ENCODE measurements at regions not wholly inside any gene's neighbourhood (a gene's known extent, or its start where the extent isn't known, plus 50 kb on each side); places are given as distances from the start of the nearest gene placed in this dataset.
"Not testable (repeated sequence)": the region's sequence is repeated elsewhere in the genome, so short reads cannot be mapped to it uniquely, and the experiment has no call there.

DNA sequence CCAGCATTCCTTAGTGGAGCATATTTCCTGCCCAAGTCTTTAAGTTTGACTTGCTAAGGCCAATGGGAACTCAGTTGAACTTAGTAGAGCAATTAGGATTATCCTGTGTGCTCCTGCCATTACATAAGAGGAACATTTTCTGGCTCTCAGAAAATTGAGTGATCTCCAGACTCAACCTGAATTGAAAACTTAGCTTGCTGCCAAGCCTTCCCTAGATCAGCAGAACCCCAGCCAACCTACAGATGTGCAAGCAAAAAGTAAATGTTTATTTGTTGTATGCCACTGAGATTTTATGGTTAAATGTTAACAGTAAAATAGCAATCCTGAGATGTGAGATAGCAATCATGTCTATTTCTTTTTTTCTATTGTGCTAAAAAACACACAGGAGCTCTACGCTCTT lies 350.9 kb downstream of the OLFM4 start:
- no peak for DNase-seq (ENCODE audit: low read depth in 3 of 3)

DNA sequence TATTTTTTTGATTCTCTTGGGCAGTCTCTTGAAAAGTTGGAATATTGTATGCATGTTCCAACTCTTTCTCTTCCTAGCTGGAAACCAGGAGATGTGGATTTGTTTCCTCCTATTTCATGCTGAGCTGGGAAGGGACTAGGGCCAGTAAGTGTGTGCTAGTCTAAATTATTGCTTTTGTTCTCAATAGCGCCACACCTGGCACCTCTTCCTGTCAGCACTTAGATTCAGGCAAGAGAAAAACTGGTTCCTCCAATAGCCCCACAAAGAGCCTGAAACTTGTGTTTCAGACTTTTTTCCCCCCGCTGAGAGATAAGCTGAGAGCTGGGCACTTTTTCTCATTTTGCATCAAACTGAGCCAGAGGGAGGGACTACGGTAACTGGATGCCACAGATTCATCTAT lies 353.4 kb downstream of the OLFM4 start:
- DNase-seq (ENCODE audit: low read depth in 3 of 3) = no peak

DNA sequence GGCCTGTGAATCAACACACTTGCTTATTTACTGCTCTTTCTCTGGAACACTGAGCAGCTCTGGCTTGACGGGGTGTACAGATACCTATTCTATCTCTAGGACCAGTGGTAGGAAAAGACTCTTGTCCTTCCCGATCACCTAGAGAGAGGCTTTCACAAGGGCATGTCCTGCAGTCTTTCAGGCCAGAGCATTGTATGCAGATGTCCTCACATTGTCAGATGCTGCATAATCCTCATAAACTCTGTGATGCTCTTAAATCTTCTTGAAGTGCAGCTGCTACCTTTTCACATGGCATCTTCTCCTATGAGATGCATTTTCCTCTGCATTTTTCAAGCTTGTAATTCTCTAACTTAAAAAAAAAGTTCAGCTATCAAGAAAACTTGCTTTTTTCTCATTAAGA lies 369.4 kb downstream of the OLFM4 start:
- DNase-seq (ENCODE audit: low read depth in 3 of 3) = no peak

DNA sequence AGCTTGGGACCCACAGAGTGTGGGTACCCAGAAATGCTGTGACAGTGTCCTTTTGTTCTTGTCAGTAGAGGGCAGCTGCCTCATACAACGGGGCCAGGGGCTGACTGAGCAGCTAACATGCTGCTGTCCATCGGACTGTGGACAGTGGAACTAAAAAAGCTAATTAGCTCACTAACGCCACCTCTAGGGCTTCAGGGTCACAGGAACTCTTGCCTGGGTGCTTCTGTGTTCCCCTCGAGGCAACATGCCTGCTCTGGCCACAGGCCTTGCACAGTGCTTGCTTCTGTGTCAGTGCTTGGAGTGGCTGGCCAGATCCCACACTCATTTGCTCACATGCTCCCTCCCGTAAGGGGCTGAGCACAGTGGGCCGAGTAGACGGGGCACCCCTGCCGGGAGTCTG lies 377.0 kb downstream of the OLFM4 start:
- DNase-seq (ENCODE audit: low read depth in 3 of 3) = no peak

DNA sequence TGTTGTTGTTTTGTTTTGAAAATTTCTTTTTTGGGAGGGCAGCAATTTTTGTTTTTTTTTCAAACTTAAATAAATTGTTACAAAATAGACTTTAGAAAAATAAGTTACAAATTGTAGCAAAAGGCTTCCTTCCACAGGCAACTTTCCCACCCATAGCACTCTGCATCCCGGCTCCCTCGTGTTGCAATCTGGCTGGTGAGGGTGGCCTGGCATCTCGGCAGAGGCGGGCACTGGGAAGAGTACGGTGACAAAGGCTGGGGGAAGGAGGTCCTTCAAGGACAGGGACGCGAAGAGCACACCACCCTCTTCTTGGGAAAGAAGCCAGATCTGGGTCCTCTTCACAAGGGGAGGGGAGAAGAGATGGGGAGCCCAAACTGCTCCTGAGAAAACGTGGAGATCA lies 379.7 kb downstream of the OLFM4 start:
- no peak for DNase-seq (ENCODE audit: low read depth in 3 of 3)

DNA sequence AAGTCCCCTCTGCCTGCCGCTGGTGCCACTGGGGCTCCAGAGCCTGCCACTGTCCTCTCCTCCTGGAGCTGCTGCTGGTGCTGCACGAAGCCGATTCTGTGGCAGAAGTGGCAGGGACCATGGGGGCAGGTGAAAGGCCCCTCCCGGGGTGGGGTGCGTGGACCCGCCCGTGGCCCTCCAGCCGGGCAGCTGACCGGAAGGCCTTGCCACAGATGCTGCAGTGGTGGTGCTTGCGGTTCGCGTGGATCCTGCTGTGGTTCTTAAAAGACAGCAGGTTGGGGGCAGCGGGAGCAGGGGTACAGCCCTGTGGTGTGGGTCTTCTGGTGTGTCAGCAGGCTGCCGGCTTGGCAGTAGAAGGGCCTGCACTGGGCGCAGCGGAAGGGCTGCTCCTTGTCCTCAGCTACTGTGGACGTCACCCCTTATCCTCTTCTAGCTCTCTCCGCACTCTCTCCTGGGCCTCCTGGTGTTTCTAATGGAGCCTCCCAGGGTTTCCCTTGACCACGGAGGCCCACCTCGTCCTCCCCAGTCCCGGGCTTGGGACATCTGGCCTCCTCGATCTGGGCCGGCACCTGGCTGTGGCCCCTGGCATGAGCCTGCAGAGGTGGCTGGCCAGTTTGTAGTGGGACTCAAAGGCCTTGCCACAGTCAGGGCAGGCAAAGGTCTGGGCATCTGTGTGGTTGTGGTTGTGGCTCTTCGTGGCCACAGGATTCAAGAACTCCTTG lies 380.4 kb downstream of the OLFM4 start:
- DNase-seq (ENCODE audit: low read depth in 3 of 3) = no peak

DNA sequence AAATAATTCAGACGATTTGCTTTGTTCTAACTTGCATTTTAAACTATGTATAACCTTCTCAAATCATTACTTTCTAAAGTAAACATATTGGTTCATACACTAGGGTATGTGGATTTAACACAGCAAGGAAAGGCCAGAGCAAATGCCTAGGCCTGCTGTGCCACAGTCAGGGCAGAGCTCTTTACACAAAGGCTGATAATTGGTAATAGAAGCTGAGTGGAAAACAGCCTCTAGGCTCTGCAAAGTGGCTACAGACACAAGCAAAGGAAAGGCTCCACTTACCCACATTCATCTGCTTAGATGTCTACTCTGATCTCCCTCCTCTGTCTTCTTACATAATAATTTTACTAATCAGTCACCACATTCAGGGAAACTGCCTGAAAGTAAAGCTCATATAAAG lies 382.9 kb downstream of the OLFM4 start:
- no peak for DNase-seq (ENCODE audit: low read depth in 3 of 3)

DNA sequence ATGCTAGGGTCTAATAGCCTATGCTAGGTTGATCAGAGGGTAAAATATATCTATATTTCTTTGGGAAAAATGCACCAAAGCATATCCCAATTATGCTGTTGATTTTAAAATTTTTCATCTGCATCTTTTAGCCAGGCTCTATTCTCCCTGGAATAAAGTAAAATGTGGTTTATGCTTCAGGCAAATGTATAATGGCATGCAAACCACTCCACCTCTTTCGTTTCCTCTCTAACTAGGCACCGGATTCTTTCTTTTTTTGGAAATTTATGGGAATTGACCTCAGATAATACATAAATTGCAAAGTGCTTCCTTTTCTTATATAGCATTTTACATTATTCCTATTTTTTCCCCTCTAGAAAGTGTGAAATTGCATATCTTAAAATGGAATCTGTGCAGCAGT lies 386.5 kb downstream of the OLFM4 start:
- DNase-seq (ENCODE audit: low read depth in 3 of 3) = no peak

DNA sequence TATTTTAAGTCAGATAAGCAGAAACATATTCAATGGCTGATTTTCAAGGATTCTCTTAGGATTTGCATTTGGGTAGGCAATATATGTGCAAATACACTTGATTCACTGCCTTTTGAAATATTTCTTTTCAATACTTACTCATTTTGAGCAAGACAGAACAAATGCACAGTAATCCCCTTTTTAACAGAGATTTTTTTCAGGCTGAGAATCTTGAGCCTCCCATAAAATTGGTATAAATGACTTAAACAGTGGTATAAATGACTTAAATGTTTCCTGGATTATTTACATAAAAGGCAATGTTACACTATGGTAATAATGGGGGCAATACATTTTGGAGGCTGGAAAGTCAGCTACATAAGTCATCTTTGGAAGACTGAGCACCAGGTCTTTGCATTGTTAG lies 389.0 kb downstream of the OLFM4 start:
- no peak for DNase-seq (ENCODE audit: low read depth in 3 of 3)

DNA sequence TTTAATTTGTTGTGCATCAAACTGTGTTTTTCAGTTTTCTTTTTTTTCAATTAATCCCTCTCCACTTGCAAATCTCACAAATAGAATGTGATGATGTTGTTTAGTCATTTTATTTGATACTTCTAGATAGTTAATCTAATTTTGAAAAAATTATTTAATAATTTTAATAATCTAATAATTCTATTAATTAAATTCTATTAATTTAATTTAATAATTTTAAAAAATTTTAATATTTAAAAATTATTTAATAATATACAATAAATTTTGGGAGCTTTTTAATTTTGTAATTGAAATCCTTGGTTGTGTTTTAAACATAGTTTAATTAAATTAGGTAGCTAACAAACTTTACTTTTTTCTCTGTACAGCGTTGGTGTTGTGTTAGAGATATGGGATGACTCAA lies 393.8 kb downstream of the OLFM4 start:
- DNase-seq (ENCODE audit: low read depth in 3 of 3) = no peak

DNA sequence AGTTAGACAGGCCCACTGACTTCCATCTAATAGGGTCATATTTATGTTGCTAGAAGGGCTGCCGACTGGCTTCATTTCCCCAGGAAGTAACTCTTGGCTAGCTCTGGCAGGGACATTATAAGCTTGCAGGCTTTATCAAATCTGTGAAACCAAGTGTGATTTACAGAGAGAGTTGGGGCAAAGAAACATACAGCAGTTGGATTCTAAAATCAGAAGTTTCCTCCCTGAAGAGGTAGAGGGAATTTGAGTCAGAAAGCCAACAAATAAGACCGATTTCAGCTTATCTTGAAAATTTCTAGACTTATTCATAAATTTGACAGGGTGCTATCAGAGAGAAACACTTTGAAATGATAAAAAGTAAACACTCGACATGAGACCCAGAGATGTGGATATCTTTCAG lies 407.8 kb downstream of the OLFM4 start:
- DNase-seq (ENCODE audit: low read depth in 3 of 3) = no peak

DNA sequence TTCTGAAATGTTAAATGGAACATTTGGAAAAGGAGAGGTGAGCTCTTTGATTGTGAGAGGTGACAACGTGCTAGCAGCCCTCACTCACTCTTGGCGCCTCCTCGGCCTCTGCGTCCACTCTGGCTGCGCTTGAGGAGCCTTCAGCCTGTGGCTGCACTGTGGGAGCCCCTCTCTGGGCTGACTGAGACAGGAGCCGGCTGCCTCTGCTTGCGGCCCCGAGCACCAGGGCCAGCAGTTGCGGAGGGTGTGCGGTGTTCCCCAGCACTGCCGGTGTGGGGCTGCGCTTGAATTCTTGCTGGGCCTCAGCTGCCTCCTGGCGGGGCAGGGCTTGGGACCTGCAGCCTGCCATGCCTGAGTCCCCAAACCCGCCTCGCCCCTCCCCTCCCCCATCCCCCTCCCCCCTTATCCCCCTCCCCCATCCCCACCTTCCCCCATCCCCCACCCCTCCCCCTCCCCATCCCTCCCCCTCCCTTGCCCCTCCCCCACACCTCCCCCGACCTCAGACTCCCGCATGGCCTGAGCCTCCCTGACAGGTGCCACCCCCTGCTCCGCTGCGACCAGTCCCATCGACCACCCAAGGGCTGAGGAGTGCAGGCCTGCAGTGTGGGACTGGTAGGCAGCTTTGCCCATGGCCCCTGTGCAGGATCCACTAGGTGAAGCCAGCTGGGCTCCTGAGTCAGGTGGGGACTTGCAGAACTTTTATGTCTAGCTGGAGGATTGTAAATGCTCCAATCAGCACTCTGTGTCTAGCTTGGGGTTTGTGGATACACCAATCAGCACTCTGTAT lies 411.0 kb downstream of the OLFM4 start:
- DNase-seq (ENCODE audit: low read depth in 3 of 3) = no peak

DNA sequence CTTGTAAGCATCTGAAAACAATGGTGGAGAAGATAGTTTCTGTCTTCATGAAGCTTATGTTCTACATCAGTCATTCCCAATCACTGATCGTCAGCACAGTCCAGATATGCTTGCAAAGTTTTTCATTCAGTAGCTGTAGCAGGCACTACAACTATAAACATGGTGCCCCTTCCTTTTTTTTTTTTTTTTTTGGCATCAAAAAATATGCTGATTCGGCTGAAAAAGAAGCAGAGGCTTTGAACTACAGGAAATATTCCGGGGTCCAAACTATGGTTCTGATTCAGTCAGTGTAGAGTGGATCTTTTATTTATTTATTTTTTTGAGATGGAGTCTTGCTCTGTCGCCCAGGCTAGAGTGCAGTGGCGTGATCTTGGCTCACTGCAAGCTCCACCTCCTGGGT lies 414.4 kb downstream of the OLFM4 start:
- DNase-seq (ENCODE audit: low read depth in 3 of 3) = no peak

DNA sequence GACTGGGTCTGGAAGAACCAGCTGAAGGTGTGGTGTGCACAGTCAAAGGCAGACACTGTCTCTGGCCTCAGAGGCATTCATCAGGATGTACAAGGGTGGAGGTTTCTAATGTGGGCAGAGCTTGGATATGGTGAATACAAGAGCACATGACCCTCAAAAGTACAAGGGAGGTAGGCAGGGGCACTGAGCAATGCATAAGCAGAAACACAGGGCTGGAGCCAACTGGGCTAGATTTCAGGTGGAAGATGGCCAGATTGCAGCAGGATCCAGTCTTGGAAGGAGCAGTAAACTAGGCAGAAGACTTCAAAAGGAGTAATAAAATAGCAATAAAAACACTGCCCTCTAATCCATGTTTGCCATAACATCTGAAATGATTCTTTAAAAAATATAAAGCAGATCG lies 417.1 kb downstream of the OLFM4 start:
- DNase-seq (ENCODE audit: low read depth in 3 of 3) = no peak

DNA sequence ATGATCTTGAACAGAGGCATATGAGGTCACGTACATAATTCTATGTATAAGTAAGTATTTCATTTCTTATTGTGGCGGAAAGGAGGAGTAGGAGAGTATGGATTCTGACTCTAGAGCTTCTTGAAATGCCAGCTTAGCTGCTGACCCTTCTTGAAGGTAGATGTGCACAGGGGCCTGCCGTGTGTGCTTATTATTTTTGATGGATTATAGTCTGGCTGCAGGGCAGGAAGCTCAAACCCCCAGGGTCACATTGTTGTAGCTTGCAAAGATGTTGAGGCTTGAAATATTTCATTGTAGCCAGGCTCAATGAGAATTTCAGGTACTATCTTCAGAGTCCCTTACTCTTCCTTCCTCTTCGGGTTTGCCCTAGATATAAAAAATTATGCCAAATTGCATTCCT lies 418.8 kb downstream of the OLFM4 start:
- no peak for DNase-seq (ENCODE audit: low read depth in 3 of 3)

DNA sequence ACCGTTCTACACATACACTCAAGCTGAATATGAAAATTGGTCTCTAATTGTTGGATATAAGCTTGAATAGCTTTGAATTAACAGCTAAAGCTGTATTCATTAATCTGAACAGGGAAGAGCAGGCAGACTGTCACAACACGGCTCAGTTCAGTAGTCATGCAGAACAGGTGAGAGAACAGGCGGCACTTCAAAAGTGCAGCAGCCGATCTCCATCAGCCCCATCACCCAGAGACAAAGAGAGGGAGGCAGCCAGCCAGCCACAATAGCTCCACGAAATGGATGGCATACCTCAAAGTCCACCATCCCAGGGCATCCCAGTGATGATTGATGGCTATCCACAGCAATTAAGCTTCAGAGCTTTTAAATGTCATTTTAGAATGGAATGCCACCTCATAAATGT lies 419.2 kb downstream of the OLFM4 start:
- no peak for DNase-seq (ENCODE audit: low read depth in 3 of 3)

DNA sequence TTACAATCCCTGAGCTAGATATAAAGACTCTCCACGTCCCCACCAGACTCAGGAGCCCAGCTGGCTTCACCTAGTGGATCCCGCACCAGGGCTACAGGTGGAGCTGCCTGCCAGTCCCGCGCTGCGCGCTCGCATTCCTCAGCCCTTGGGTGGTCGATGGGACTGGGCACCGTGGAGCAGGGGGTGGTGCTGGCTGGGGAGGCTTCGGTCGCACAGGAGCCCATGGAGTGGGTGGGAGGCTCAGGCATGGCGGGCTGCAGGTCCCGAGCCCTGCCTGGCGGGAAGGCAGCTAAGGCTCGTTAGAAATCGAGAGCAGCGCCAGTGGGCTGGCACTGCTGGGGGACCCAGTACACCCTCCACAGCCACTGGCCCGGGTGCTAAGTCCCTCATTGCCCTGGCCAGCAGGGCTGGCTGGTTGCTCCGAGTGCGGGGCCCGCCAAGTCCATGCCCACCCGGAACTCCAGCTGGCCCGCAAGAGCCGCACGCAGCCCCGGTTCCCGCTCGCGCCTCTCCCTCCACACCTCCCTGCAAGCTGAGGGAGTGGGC lies 423.7 kb downstream of the OLFM4 start:
- not testable (repeated sequence) for DNase-seq (ENCODE audit: low read depth in 3 of 3)

DNA sequence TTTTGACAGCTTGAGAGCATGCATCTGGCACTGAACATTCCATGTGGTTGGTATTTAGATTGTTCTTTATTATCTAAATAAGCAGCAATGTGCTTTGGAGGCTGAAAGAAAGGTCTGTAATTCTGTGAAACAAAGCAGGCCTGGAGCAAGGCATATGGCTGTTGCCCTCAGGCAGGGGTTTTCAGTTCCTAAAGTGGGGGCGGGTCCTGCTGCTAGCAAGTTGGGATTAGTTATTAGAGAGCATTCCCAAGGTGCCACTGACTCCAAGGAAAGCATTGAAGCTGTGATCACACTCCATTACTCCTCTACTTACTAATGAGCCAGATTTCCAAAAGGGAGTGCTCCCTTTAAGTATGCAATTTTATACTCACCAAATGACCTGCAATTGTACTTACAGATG lies 432.2 kb downstream of the OLFM4 start:
- no peak for DNase-seq (ENCODE audit: low read depth in 3 of 3)

DNA sequence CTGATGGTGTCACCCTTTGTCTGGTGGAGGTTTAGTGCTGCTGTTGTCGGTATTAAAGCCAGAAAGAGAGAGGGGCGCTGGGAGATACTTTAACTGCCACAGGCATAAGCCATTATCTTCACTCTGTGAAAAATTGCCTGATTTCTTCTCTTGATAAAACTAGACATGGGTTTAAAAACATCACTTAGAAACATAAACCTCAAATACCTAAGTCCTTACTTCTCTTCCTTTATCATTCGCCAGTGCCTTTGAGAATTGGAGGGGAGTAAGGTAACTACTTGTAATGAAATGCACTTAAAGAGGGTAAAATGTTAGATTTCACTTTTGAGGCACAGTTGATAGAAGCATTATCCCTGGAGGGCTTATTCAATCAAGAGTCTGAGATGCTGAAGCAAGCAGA lies 434.5 kb downstream of the OLFM4 start:
- no peak for DNase-seq (ENCODE audit: low read depth in 3 of 3)

DNA sequence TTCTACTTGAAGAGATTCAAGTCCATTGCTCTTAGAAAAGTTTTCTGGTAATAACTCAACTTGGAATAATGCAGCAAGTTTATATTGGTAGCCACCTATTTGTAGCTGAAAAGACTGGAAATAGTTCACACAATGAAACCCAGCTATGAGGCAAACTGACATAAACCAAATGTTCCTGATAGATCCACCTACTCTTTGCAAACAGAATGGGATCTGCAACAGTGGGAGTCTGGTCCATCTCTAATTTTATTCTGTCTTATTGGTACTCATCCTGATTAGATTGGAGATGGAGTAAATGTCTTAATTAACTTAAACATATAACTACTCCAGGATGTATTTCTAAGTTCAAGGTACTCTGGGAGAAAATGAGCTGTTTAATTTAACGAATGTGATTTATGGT lies 438.0 kb downstream of the OLFM4 start:
- DNase-seq (ENCODE audit: low read depth in 3 of 3) = no peak

DNA sequence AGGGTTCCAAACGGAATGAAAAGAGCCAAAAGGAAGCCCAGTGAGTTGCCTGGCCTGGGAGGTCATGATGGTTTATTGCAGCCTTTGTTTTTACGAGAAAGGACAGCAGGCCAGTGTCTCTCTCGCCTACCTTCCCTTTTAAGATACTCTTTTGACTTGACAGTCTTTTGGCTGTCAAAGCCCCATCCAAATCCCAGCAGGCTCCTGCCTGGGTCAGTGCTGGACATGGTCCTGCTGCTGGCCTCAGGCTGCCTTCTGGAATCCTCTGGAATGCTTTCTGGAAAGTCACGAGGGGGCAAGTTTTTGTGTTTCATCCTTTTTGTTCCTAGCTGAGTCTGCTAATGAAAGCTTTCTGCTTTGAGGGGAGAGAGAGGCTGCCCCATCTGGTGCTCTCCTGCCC lies 444.8 kb downstream of the OLFM4 start:
- no peak for DNase-seq (ENCODE audit: low read depth in 3 of 3)

DNA sequence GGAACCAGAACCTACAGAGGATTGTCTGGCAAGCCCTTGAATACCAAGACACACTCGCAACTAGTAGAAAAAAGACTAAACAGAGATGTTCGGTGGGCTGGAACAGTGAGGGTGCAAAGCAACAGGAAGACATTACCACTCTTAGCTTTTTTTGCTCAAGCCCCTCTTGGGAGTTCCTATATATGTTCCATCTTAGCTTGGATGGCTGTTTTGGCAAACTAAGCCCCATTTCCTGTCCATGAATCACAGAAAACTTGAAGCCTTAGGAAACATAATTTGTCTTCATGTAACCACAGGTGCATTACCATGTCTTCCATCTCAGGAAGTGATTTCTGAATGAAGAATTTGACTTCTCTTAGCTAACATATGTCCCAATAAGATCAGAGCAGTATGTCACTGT lies 446.3 kb downstream of the OLFM4 start:
- no peak for DNase-seq (ENCODE audit: low read depth in 3 of 3)

DNA sequence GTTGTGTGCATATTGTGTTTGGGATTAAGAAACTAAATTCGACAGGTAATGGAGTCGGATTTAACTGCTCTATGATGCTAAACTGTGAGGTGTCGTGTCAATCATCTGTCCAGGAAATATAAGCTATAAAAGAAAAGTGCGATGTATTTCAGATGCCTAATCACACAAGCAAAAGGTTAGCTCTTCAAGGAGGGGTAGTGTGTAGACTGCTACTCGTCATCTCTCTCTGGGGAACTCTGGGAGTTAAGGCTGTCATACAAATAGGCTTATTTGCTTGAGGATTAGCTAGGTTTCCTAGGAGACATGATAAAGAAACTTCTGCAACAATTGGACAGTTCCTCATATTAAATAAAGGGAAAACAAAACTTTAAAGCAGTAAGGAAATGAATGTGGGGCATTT lies 462.1 kb downstream of the OLFM4 start:
- no peak for DNase-seq (ENCODE audit: low read depth in 3 of 3)

Data from stimulated activated CD4-positive, alpha-beta T cell treated with anti-CD3 and anti-CD28 coated beads, TNF-alpha, amount 100 ng/mL, for 24 hours (primary cell).